NB4 (cell line): ENCODE measurements at regions not wholly inside any gene's neighbourhood (a gene's known extent, or its start where the extent isn't known, plus 50 kb on each side); places are given as distances from the start of the nearest gene placed in this dataset.

Experiments
- POLR2A ChIP-seq: IDR thresholded peaks from 2 replicates; pipeline ENCODE4 v1.6.1; 2011; ENCODE audit warnings: mild to moderate bottlenecking; ENCODE audit not compliant: insufficient read length; ENCODE audit errors: extremely low read depth
- TF ChIP-seq, protein P1 (sequence below): IDR thresholded peaks from one replicate; pipeline ENCODE4 v1.5.1; 2012; ENCODE audit warnings: low read depth, low read length

- TF ChIP-seq POLR2A, result no peak
- TF ChIP-seq, protein P1, sequence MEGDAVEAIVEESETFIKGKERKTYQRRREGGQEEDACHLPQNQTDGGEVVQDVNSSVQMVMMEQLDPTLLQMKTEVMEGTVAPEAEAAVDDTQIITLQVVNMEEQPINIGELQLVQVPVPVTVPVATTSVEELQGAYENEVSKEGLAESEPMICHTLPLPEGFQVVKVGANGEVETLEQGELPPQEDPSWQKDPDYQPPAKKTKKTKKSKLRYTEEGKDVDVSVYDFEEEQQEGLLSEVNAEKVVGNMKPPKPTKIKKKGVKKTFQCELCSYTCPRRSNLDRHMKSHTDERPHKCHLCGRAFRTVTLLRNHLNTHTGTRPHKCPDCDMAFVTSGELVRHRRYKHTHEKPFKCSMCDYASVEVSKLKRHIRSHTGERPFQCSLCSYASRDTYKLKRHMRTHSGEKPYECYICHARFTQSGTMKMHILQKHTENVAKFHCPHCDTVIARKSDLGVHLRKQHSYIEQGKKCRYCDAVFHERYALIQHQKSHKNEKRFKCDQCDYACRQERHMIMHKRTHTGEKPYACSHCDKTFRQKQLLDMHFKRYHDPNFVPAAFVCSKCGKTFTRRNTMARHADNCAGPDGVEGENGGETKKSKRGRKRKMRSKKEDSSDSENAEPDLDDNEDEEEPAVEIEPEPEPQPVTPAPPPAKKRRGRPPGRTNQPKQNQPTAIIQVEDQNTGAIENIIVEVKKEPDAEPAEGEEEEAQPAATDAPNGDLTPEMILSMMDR, result no peak
Observed at GRCh38 chrX:113790987-113791386, 792.9 kb upstream of the HTR2C start.
